Activated CD4-positive, alpha-beta T cell treated with anti-CD3 and anti-CD28 coated beads, Interleukin-2, amount 10 ng/mL, durations not matched to agents 24 days and 14 days (primary cell): ENCODE measurements at regions not wholly inside any gene's neighbourhood (a gene's known extent, or its start where the extent isn't known, plus 50 kb on each side); places are given as distances from the start of the nearest gene placed in this dataset.

ENCODE experiments used
- DNase-seq: peaks from one replicate; pipeline ENCODE4 v3.0.0; 2022
- H3K27ac Mint-ChIP-seq: one replicate; pipeline ENCODE4 v1.8.0; 2022; ENCODE audit warnings: mild to moderate bottlenecking, mixed read lengths
- H3K27me3 Mint-ChIP-seq: one replicate; pipeline ENCODE4 v1.8.0; 2022; ENCODE audit warnings: mixed read lengths
- H3K36me3 Mint-ChIP-seq: one replicate; pipeline ENCODE4 v1.8.0; 2022; ENCODE audit warnings: low read depth, mild to moderate bottlenecking, mixed read lengths
- H3K4me1 Mint-ChIP-seq: one replicate; pipeline ENCODE4 v1.8.0; 2021; ENCODE audit warnings: mixed read lengths
- H3K4me3 Mint-ChIP-seq: one replicate; pipeline ENCODE4 v1.8.0; 2022; ENCODE audit warnings: mild to moderate bottlenecking, moderate library complexity, mixed read lengths
- H3K9me3 Mint-ChIP-seq: one replicate; pipeline ENCODE4 v1.8.0; 2021; ENCODE audit warnings: mixed read lengths
- intact Hi-C: fragments of 100-400 bp; cut with micrococcal nuclease; formaldehyde crosslinking; loops from one replicate; pipeline ENCODE4 v1.15.1; 2023

- intact Hi-C loops, result no loop called here
- Mint-ChIP-seq H3K4me3 (no peak overlapping the region), H3K9me3 (no peaks in the 10 kb centered on the region), H3K27me3 (no peaks in the 10 kb centered on the region), H3K36me3 (no peaks in the 10 kb centered on the region), H3K27ac (no peak overlapping the region), H3K4me1 (peaks cover 16% of the 10 kb centered on the region)
- DNase-seq, result no peak
Observed at GRCh38 chr22:19621373-19622060, 92.8 kb upstream of the SEPTIN5 start.

GRCh38 chr22:19622061-19622441, 92.3 kb upstream of the SEPTIN5 start:
- H3K36me3 Mint-ChIP-seq, result no peaks in the 10 kb centered on the region
- no peak for DNase-seq
- peaks cover 16% of the 10 kb centered on the region for H3K4me1 Mint-ChIP-seq
- intact Hi-C loops, result no loop called here
- no peak overlapping the region for H3K4me3 Mint-ChIP-seq
- H3K9me3 Mint-ChIP-seq, result no peaks in the 10 kb centered on the region
- H3K27me3 Mint-ChIP-seq, result no peaks in the 10 kb centered on the region
- no peak overlapping the region for H3K27ac Mint-ChIP-seq

- Mint-ChIP-seq H3K4me3 (no peak overlapping the region), H3K27me3 (peaks cover 2% of the 10 kb centered on the region), H3K4me1 (peaks cover 2% of the 10 kb centered on the region), H3K9me3 (no peaks in the 10 kb centered on the region), H3K27ac (no peak overlapping the region), H3K36me3 (no peaks in the 10 kb centered on the region)
- intact Hi-C loops, result no loop called here
- no peak for DNase-seq
Observed at GRCh38 chr22:19625331-19626041, 88.8 kb upstream of the SEPTIN5 start.

GRCh38 chr22:19626042-19626587, 88.2 kb upstream of the SEPTIN5 start:
- Mint-ChIP-seq H3K27me3 (peaks cover 2% of the 10 kb centered on the region), H3K4me3 (no peak overlapping the region), H3K36me3 (no peaks in the 10 kb centered on the region), H3K9me3 (no peaks in the 10 kb centered on the region), H3K27ac (no peak overlapping the region), H3K4me1 (peaks cover 2% of the 10 kb centered on the region)
- no peak for DNase-seq
- intact Hi-C loops, result no loop called here

- Mint-ChIP-seq H3K4me1 (peaks cover 2% of the 10 kb centered on the region), H3K4me3 (no peak overlapping the region), H3K9me3 (no peaks in the 10 kb centered on the region), H3K36me3 (no peaks in the 10 kb centered on the region), H3K27ac (no peak overlapping the region), H3K27me3 (peaks cover 2% of the 10 kb centered on the region)
- no peak for DNase-seq
- intact Hi-C loops, result no loop called here
Observed at GRCh38 chr22:19626666-19627065, 87.6 kb upstream of the SEPTIN5 start.

GRCh38 chr22:19628038-19628776, 86.1 kb upstream of the SEPTIN5 start:
- DNase-seq, result no peak
- no peak overlapping the region for H3K27ac Mint-ChIP-seq
- H3K4me1 Mint-ChIP-seq, result peaks cover 2% of the 10 kb centered on the region
- intact Hi-C loops, result no loop called here
- no peaks in the 10 kb centered on the region for H3K36me3 Mint-ChIP-seq
- no peak overlapping the region for H3K4me3 Mint-ChIP-seq
- no peaks in the 10 kb centered on the region for H3K9me3 Mint-ChIP-seq
- peaks cover 5% of the 10 kb centered on the region for H3K27me3 Mint-ChIP-seq

GRCh38 chr22:19629331-19629719, 85.0 kb upstream of the SEPTIN5 start:
- no peaks in the 10 kb centered on the region for H3K36me3 Mint-ChIP-seq
- no peaks in the 10 kb centered on the region for H3K9me3 Mint-ChIP-seq
- no peak overlapping the region for H3K27ac Mint-ChIP-seq
- no peak for DNase-seq
- H3K4me3 Mint-ChIP-seq, result no peak overlapping the region
- H3K4me1 Mint-ChIP-seq, result peaks cover 2% of the 10 kb centered on the region
- H3K27me3 Mint-ChIP-seq, result peaks cover 5% of the 10 kb centered on the region
- intact Hi-C loops, result no loop called here

GRCh38 chr22:19629720-19630419, 84.4 kb upstream of the SEPTIN5 start:
- peaks cover 5% of the 10 kb centered on the region for H3K27me3 Mint-ChIP-seq
- H3K4me1 Mint-ChIP-seq, result peaks cover 2% of the 10 kb centered on the region
- no peaks in the 10 kb centered on the region for H3K9me3 Mint-ChIP-seq
- no peak overlapping the region for H3K4me3 Mint-ChIP-seq
- intact Hi-C loops, result loop anchor here (1.0 to 5.0 kb wide), 3 partner anchors 105 to 153 kb away; partner anchors contain the start of genes CDC45, CLDN5 and UFD1
- no peaks in the 10 kb centered on the region for H3K36me3 Mint-ChIP-seq
- no peak overlapping the region for H3K27ac Mint-ChIP-seq
- DNase-seq, result peak; percentile 96

GRCh38 chr22:19630614-19631013, 83.7 kb upstream of the SEPTIN5 start:
- intact Hi-C loops, result loop anchor here (1.0 to 5.0 kb wide), 3 partner anchors 106 to 153 kb away; partner anchors contain the start of genes CDC45, CLDN5 and UFD1
- Mint-ChIP-seq H3K4me3 (no peak overlapping the region), H3K9me3 (no peaks in the 10 kb centered on the region), H3K36me3 (no peaks in the 10 kb centered on the region), H3K4me1 (peaks cover 2% of the 10 kb centered on the region), H3K27me3 (peaks cover 5% of the 10 kb centered on the region), H3K27ac (no peak overlapping the region)
- no peak for DNase-seq

- H3K36me3 Mint-ChIP-seq, result no peaks in the 10 kb centered on the region
- peak; percentile 63 for DNase-seq
- no peak overlapping the region for H3K27ac Mint-ChIP-seq
- no peak overlapping the region for H3K4me3 Mint-ChIP-seq
- intact Hi-C loops, result loop anchor here (2.0 to 5.0 kb wide), 2 partner anchors 107 to 155 kb away; partner anchors contain the start of genes CDC45, CLDN5 and UFD1
- H3K27me3 Mint-ChIP-seq, result peaks cover 5% of the 10 kb centered on the region
- H3K4me1 Mint-ChIP-seq, result peaks cover 2% of the 10 kb centered on the region
- no peaks in the 10 kb centered on the region for H3K9me3 Mint-ChIP-seq
Observed at GRCh38 chr22:19631899-19632667, 82.2 kb upstream of the SEPTIN5 start.

- Mint-ChIP-seq H3K4me3 (no peak overlapping the region), H3K36me3 (no peaks in the 10 kb centered on the region), H3K4me1 (peaks cover 2% of the 10 kb centered on the region), H3K27ac (no peak overlapping the region), H3K27me3 (peaks cover 5% of the 10 kb centered on the region), H3K9me3 (no peaks in the 10 kb centered on the region)
- DNase-seq, result no peak
- intact Hi-C loops, result loop anchor here (5.0 kb wide), 1 partner anchor 155 kb away; the partner anchor contains the start of genes CDC45 and UFD1
Observed at GRCh38 chr22:19632668-19633148, 81.6 kb upstream of the SEPTIN5 start.

GRCh38 chr22:19634226-19634975, 79.9 kb upstream of the SEPTIN5 start:
- Mint-ChIP-seq H3K4me1 (peaks cover 2% of the 10 kb centered on the region), H3K9me3 (no peaks in the 10 kb centered on the region), H3K36me3 (no peaks in the 10 kb centered on the region), H3K27ac (no peak overlapping the region), H3K27me3 (peaks cover 5% of the 10 kb centered on the region), H3K4me3 (no peak overlapping the region)
- intact Hi-C loops, result loop anchor here (5.0 kb wide), 1 partner anchor 157 kb away; the partner anchor contains the start of genes CDC45 and UFD1
- no peak for DNase-seq
